A549 (cell line): ENCODE measurements at regions not wholly inside any gene's neighbourhood (a gene's known extent, or its start where the extent isn't known, plus 50 kb on each side); places are given as distances from the start of the nearest gene placed in this dataset.

ENCODE experiments used
- FOSB ChIP-seq: fragments of 250-450 bp; sonication (Bioruptor Pico); IDR thresholded peaks from 2 replicates; pipeline ENCODE4 v1.5.0; 2020; ENCODE audit warnings: mild to moderate bottlenecking, moderate library complexity
- JUN ChIP-seq, 2 experiments: fragments of >200 bp; sonication (Bioruptor Twin); formaldehyde crosslinking; IDR thresholded peaks; 2 replicates in 1 of 2; 3 replicates in 1 of 2; pipeline ENCODE4 v1.6.1; 2016 to 2017
- JUNB ChIP-seq: fragments of >200 bp; sonication (Bioruptor Twin); formaldehyde crosslinking; IDR thresholded peaks from 2 replicates; pipeline ENCODE4 v1.6.1; 2016
- KDM5A ChIP-seq: fragments of 200-600 bp; sonication (generic); IDR thresholded peaks from 2 replicates; pipeline ENCODE4 v1.6.1; 2016; ENCODE audit warnings: antibody characterized with exemption, mild to moderate bottlenecking
- POLR2A ChIP-seq: IDR thresholded peaks from 2 replicates; pipeline ENCODE4 v1.6.1; 2012; ENCODE audit warnings: mild to moderate bottlenecking, low read length
- RAD21 ChIP-seq, 2 experiments: fragments of >200 bp in 1 of 2; sonication (Bioruptor Twin) in 1 of 2; formaldehyde crosslinking in 1 of 2; IDR thresholded peaks in 1 of 2; conservative IDR thresholded peaks in 1 of 2; 2 replicates in 1 of 2; 3 replicates in 1 of 2; pipeline ENCODE4 v1.6.1; 2012 to 2018; ENCODE audit warnings: inconsistent platforms in 1 of 2
- ZNF302 ChIP-seq: fragments of 250-450 bp; sonication (Bioruptor Pico); IDR thresholded peaks from 2 replicates; pipeline ENCODE4 v1.9.0; 2021; ENCODE audit warnings: inconsistent platforms, mild to moderate bottlenecking, moderate library complexity
- TF ChIP-seq, protein P1 (sequence below): fragments of >200 bp; sonication (Bioruptor Twin); formaldehyde crosslinking; IDR thresholded peaks from 3 replicates; pipeline ENCODE4 v1.5.1; 2016
- TF ChIP-seq, protein P2 (sequence below): fragments of 200-600 bp; sonication (generic); IDR thresholded peaks from 2 replicates; pipeline ENCODE4 v1.6.1; 2016; ENCODE audit warnings: antibody characterized with exemption, mild to moderate bottlenecking, moderate library complexity

DNA sequence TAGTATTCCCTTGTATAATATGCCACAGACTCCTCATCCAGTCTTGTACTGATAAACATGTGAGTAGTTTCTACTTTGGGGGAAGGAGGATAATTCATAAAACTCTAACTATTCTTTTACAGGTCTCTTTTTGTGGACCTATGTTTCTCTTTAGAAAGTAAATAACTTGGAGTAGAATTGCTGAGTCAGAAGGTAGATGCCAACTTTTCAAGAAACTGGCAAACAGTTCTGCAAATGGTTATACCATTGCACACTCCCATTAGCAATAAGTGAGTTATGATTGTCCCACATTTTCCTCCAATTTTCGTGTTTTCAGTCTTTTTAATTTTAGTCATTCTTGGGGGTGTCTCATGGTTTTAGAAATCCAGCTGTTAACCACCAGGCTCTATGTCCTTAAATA is 477.2 kb upstream of the LRRTM4 start:
- no peak for TF ChIP-seq FOSB (CRISPR knock-in tag)
- TF ChIP-seq, protein P1, sequence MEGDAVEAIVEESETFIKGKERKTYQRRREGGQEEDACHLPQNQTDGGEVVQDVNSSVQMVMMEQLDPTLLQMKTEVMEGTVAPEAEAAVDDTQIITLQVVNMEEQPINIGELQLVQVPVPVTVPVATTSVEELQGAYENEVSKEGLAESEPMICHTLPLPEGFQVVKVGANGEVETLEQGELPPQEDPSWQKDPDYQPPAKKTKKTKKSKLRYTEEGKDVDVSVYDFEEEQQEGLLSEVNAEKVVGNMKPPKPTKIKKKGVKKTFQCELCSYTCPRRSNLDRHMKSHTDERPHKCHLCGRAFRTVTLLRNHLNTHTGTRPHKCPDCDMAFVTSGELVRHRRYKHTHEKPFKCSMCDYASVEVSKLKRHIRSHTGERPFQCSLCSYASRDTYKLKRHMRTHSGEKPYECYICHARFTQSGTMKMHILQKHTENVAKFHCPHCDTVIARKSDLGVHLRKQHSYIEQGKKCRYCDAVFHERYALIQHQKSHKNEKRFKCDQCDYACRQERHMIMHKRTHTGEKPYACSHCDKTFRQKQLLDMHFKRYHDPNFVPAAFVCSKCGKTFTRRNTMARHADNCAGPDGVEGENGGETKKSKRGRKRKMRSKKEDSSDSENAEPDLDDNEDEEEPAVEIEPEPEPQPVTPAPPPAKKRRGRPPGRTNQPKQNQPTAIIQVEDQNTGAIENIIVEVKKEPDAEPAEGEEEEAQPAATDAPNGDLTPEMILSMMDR = no peak
- no peak for TF ChIP-seq ZNF302 (CRISPR knock-in tag)
- TF ChIP-seq JUNB = no peak
- TF ChIP-seq RAD21 (conservative IDR thresholded peaks at IDR 0.05 in 1 of 2, IDR thresholded peaks at IDR 0.05 in 1 of 2) = no peak
- TF ChIP-seq POLR2A = no peak
- TF ChIP-seq, protein P2, sequence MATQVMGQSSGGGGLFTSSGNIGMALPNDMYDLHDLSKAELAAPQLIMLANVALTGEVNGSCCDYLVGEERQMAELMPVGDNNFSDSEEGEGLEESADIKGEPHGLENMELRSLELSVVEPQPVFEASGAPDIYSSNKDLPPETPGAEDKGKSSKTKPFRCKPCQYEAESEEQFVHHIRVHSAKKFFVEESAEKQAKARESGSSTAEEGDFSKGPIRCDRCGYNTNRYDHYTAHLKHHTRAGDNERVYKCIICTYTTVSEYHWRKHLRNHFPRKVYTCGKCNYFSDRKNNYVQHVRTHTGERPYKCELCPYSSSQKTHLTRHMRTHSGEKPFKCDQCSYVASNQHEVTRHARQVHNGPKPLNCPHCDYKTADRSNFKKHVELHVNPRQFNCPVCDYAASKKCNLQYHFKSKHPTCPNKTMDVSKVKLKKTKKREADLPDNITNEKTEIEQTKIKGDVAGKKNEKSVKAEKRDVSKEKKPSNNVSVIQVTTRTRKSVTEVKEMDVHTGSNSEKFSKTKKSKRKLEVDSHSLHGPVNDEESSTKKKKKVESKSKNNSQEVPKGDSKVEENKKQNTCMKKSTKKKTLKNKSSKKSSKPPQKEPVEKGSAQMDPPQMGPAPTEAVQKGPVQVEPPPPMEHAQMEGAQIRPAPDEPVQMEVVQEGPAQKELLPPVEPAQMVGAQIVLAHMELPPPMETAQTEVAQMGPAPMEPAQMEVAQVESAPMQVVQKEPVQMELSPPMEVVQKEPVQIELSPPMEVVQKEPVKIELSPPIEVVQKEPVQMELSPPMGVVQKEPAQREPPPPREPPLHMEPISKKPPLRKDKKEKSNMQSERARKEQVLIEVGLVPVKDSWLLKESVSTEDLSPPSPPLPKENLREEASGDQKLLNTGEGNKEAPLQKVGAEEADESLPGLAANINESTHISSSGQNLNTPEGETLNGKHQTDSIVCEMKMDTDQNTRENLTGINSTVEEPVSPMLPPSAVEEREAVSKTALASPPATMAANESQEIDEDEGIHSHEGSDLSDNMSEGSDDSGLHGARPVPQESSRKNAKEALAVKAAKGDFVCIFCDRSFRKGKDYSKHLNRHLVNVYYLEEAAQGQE = no peak
- TF ChIP-seq KDM5A = no peak
- no peak for TF ChIP-seq JUN (IDR thresholded peaks at IDR 0.05)
